ENCODE measurements at regions not wholly inside any gene's neighbourhood (a gene's known extent, or its start where the extent isn't known, plus 50 kb on each side); places are given as distances from the start of the nearest gene placed in this dataset.

DNA sequence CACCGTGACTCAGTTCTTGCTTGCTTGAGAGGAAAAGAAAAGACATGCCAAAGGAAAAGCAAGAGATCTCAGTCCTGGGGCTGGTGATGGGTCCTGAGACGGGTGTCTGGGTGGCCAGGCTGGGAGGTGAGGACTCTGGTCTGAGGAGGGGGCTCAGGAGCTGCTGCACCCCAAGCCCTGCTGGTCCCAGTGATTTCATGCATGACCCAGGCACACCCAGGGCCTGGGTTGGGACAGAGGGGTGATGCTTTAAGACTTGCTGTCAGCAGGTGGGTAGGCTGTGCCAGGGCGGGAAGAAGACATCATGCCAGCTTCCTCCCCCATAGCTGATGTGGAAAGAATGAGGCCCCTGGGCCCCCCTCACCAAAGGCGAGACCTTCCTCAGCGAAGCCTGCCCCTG, 65.1 kb upstream of the PMEPA1 start:
- TF ChIP-seq, protein P1, sequence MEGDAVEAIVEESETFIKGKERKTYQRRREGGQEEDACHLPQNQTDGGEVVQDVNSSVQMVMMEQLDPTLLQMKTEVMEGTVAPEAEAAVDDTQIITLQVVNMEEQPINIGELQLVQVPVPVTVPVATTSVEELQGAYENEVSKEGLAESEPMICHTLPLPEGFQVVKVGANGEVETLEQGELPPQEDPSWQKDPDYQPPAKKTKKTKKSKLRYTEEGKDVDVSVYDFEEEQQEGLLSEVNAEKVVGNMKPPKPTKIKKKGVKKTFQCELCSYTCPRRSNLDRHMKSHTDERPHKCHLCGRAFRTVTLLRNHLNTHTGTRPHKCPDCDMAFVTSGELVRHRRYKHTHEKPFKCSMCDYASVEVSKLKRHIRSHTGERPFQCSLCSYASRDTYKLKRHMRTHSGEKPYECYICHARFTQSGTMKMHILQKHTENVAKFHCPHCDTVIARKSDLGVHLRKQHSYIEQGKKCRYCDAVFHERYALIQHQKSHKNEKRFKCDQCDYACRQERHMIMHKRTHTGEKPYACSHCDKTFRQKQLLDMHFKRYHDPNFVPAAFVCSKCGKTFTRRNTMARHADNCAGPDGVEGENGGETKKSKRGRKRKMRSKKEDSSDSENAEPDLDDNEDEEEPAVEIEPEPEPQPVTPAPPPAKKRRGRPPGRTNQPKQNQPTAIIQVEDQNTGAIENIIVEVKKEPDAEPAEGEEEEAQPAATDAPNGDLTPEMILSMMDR (IDR thresholded peaks at IDR 0.05), result no peak
- TF ChIP-seq EP300 (IDR thresholded peaks at IDR 0.05) (no peak), POLR2A (IDR thresholded peaks at IDR 0.05) (no peak)
